ENCODE measurements at regions not wholly inside any gene's neighbourhood (a gene's known extent, or its start where the extent isn't known, plus 50 kb on each side); places are given as distances from the start of the nearest gene placed in this dataset.

DNA sequence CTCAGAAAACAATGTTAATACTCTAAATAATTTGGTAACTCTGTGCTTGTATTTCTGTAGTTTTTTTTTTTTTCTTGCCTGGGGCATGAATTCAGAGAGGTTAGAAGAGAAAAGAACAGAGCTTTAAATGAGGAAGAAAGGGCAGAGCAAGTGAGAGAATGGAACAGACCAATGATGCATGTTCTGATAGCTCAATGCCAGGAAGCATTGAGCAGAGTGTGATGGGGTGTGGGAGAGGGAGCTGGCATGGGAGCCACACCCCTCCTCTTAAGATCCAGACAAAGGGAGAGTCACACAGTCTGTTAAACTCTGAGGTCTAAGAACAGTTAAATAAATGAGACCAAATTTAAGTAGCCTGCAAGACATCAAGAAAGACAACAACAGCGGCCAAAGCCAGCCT is 538.6 kb downstream of the TUSC7 start:
- TF ChIP-seq CTCF (IDR thresholded peaks at IDR 0.05): no peak
- TF ChIP-seq POLR2A (IDR thresholded peaks at IDR 0.05): no peak

All from thyroid gland (tissue), 4 donors.